K562 (cell line): ENCODE measurements at regions not wholly inside any gene's neighbourhood (a gene's known extent, or its start where the extent isn't known, plus 50 kb on each side); places are given as distances from the start of the nearest gene placed in this dataset.

Source experiments
- BCOR ChIP-seq: fragments of 450-650 bp; IDR thresholded peaks from 2 replicates; pipeline ENCODE4 v1.6.1; 2016
- ETV5 ChIP-seq: sonication (generic); formaldehyde crosslinking; IDR thresholded peaks from 2 replicates; pipeline ENCODE4 v1.4.0; 2020; ENCODE audit warnings: low read depth, mild to moderate bottlenecking, missing genetic modification reagents
- ETV6 ChIP-seq, 3 experiments: fragments of 150-350 bp in 1 of 3; sonication (generic) in 1 of 3; formaldehyde crosslinking in 1 of 3; IDR thresholded peaks; 2 replicates each; pipeline versions ENCODE4 v1.6.1 to v1.8.0; 2014 to 2022; ENCODE audit warnings: borderline replicate concordance in 2 of 3, low read depth in 2 of 3, antibody characterized with exemption in 1 of 3, low read length in 1 of 3, mild to moderate bottlenecking in 1 of 3, missing genetic modification reagents in 1 of 3
- GTF2E2 ChIP-seq: fragments of 200-800 bp; sonication (Bioruptor generic); IDR thresholded peaks from 2 replicates; pipeline ENCODE4 v1.6.1; 2016; ENCODE audit warnings: missing genetic modification characterization, missing compliant biosample characterization
- JUND ChIP-seq, 2 experiments: IDR thresholded peaks; 2 replicates in 1 of 2; 3 replicates in 1 of 2; pipeline ENCODE4 v1.6.1; 2011; ENCODE audit warnings: borderline replicate concordance in 2 of 2, low read depth in 2 of 2, low read length in 2 of 2, improper control_type of control experiment in 1 of 2, missing biosample characterization in 1 of 2, missing genetic modification characterization in 1 of 2, missing genetic modification reagents in 1 of 2
- MBD2 ChIP-seq: sonication (generic); IDR thresholded peaks from 2 replicates; pipeline ENCODE4 v1.6.1; 2016; ENCODE audit warnings: low read depth, borderline replicate concordance
- MYC ChIP-seq, 2 experiments: fragments of 250-450 bp in 1 of 2; sonication (Bioruptor Pico) in 1 of 2; IDR thresholded peaks; 2 replicates each; pipeline versions ENCODE4 v1.5.1 to v1.6.1; 2012 to 2021; ENCODE audit warnings: low read depth in 2 of 2, borderline replicate concordance in 1 of 2, improper control_type of control experiment in 1 of 2, low read length in 1 of 2, mild to moderate bottlenecking in 1 of 2, moderate library complexity in 1 of 2
- NR2C2 ChIP-seq, 2 experiments: fragments of 200-800 bp in 1 of 2; sonication (Bioruptor generic) in 1 of 2; sonication (generic) in 1 of 2; formaldehyde crosslinking in 1 of 2; IDR thresholded peaks; 2 replicates each; pipeline versions ENCODE4 v1.6.1 to v1.8.0; 2016 to 2022; ENCODE audit warnings: mild to moderate bottlenecking in 1 of 2, missing compliant biosample characterization in 1 of 2, missing genetic modification characterization in 1 of 2, missing genetic modification reagents in 1 of 2
- PCBP2 ChIP-seq: fragments of 200-400 bp; formaldehyde crosslinking; IDR thresholded peaks from 2 replicates; pipeline ENCODE4 v1.6.1; 2018; ENCODE audit warnings: low read length, low read depth, mild to moderate bottlenecking, moderate library complexity; ENCODE audit not compliant: poor library complexity, severe bottlenecking
- POLR2AphosphoS5 ChIP-seq: IDR thresholded peaks from 2 replicates; pipeline ENCODE4 v1.6.1; 2011; ENCODE audit warnings: mild to moderate bottlenecking, low read depth, low read length, moderate library complexity; ENCODE audit not compliant: control insufficient read depth, insufficient read depth
- POLR2B ChIP-seq: fragments of 450-650 bp; IDR thresholded peaks from 2 replicates; pipeline ENCODE4 v1.6.1; 2018; ENCODE audit warnings: low read depth; ENCODE audit not compliant: partially characterized antibody
- POLR2H ChIP-seq: IDR thresholded peaks from 2 replicates; pipeline ENCODE4 v1.6.1; 2016; ENCODE audit warnings: missing genetic modification characterization, low read depth, mild to moderate bottlenecking, control low read depth, missing compliant biosample characterization, moderate library complexity
- PTBP1 ChIP-seq: fragments of 200-400 bp; formaldehyde crosslinking; IDR thresholded peaks from 2 replicates; pipeline ENCODE4 v1.6.1; 2017; ENCODE audit warnings: low read depth, low read length
- SMAD3 ChIP-seq: fragments of 450-650 bp; formaldehyde crosslinking; conservative IDR thresholded peaks from 2 replicates; pipeline ENCODE4 v1.4.0; 2020; ENCODE audit warnings: mild to moderate bottlenecking
- SMARCC2 ChIP-seq: fragments of 450-650 bp; IDR thresholded peaks from 2 replicates; pipeline ENCODE4 v1.6.1; 2017; ENCODE audit warnings: antibody characterized with exemption, moderate library complexity, mild to moderate bottlenecking, low read depth
- STAT5A ChIP-seq: IDR thresholded peaks from 2 replicates; pipeline ENCODE4 v1.6.1; 2012; ENCODE audit warnings: low read length, inconsistent platforms, borderline replicate concordance
- TAF1 ChIP-seq: IDR thresholded peaks from 2 replicates; pipeline ENCODE4 v1.6.1; 2011; ENCODE audit warnings: mild to moderate bottlenecking, low read length, moderate library complexity; ENCODE audit not compliant: insufficient read depth, control insufficient read depth, severe bottlenecking; ENCODE audit errors: extremely low read depth
- TEAD1 ChIP-seq, 2 experiments: fragments of 450-650 bp in 1 of 2; sonication (generic) in 1 of 2; formaldehyde crosslinking; IDR thresholded peaks; 2 replicates each; pipeline versions ENCODE4 v1.4.0 to v1.8.0; 2020 to 2022; ENCODE audit warnings: mild to moderate bottlenecking in 2 of 2, missing genetic modification reagents in 1 of 2
- THRB ChIP-seq: fragments of 450-650 bp; formaldehyde crosslinking; conservative IDR thresholded peaks from 2 replicates; pipeline ENCODE4 v1.4.0; 2022; ENCODE audit warnings: mild to moderate bottlenecking, missing genetic modification characterization
- XRCC5 ChIP-seq: fragments of 200-400 bp; formaldehyde crosslinking; IDR thresholded peaks from 2 replicates; pipeline ENCODE4 v1.6.1; 2017; ENCODE audit warnings: low read depth, mild to moderate bottlenecking, low read length
- ZBTB17 ChIP-seq: fragments of 450-650 bp; formaldehyde crosslinking; IDR thresholded peaks from 2 replicates; pipeline ENCODE4 v1.4.0; 2020; ENCODE audit warnings: mild to moderate bottlenecking
- ZBTB33 ChIP-seq: sonication (generic); formaldehyde crosslinking; IDR thresholded peaks from 2 replicates; pipeline ENCODE4 v1.8.1; 2023; ENCODE audit warnings: mild to moderate bottlenecking, missing genetic modification reagents
- ZNF23 ChIP-seq: fragments of 250-450 bp; sonication (Bioruptor Pico); IDR thresholded peaks from 2 replicates; pipeline ENCODE4 v1.4.0; 2020; ENCODE audit warnings: mild to moderate bottlenecking
- ZNF3 ChIP-seq: fragments of 250-450 bp; sonication (Bioruptor Pico); IDR thresholded peaks from 2 replicates; pipeline ENCODE4 v1.5.0; 2021; ENCODE audit warnings: mild to moderate bottlenecking, moderate library complexity
- ZNF695 ChIP-seq: fragments of 450-650 bp; formaldehyde crosslinking; IDR thresholded peaks from 2 replicates; pipeline ENCODE4 v1.4.0; 2020; ENCODE audit warnings: mild to moderate bottlenecking, moderate library complexity

- TF ChIP-seq JUND (IDR thresholded peaks at IDR 0.05; ENCODE audit: borderline replicate concordance, low read depth, low read length) (no peak), JUND (tag; IDR thresholded peaks at IDR 0.05; ENCODE audit: borderline replicate concordance, low read depth, low read length) (0 out of 3 replicates have a peak, but pooled peaks have one; percentile 9), NR2C2 (CRISPR knock-in tag; IDR thresholded peaks at IDR 0.05) (no peak), NR2C2 (tag; IDR thresholded peaks at IDR 0.05) (no peak), TEAD1 (CRISPR knock-in tag; IDR thresholded peaks at IDR 0.05) (0 out of 4 replicates have a peak, but pooled peaks of 1 of the 2 experiments have one; percentile 15), GTF2E2 (tag) (peak; percentile 21; the same call in 1 of the 2 replicates), ZNF23 (CRISPR knock-in tag) (no peak), POLR2H (peak; percentile 72; the same call in 1 of the 2 replicates), THRB (CRISPR knock-in tag) (peak; percentile 88; the same call in 1 of the 2 replicates), TAF1 (peak; percentile 30), ETV6 (IDR thresholded peaks at IDR 0.05; ENCODE audit: borderline replicate concordance in 1 of 2, low read depth in 2 of 2, low read length in 1 of 2) (no peak), ETV6 (CRISPR knock-in tag; IDR thresholded peaks at IDR 0.05; ENCODE audit: borderline replicate concordance) (no peak), SMAD3 (no peak; the same call in 1 of the 2 replicates), PTBP1 (0 out of 2 replicates have a peak, but pooled peaks have one; percentile 55), MYC (IDR thresholded peaks at IDR 0.05; ENCODE audit: low read depth, low read length) (no peak), MYC (CRISPR knock-in tag; IDR thresholded peaks at IDR 0.05; ENCODE audit: borderline replicate concordance, low read depth) (peak; percentile 49; the same call in 1 of the 2 replicates), ZNF695 (no peak), BCOR (no peak), ZNF3 (no peak; the same call in 1 of the 2 replicates), ZBTB33 (CRISPR knock-in tag) (no peak), ETV5 (CRISPR knock-in tag) (peak; percentile 31; the same call in 1 of the 2 replicates), SMARCC2 (no peak), POLR2B (peak; percentile 41), MBD2 (peak; percentile 53; the same call in 1 of the 2 replicates), POLR2AphosphoS5 (peak; percentile 17; the same call in 1 of the 2 replicates), PCBP2 (no peak), STAT5A (no peak), XRCC5 (no peak), ZBTB17 (no peak)
These were observed 597.4 kb downstream of the UQCRFS1 start (continued) for GRCh38 chr19:28615546-28615916.
